Pancreas (tissue), 10 donors: ENCODE measurements at regions not wholly inside any gene's neighbourhood (a gene's known extent, or its start where the extent isn't known, plus 50 kb on each side); places are given as distances from the start of the nearest gene placed in this dataset.
"Not testable (repeated sequence)": the region's sequence is repeated elsewhere in the genome, so short reads cannot be mapped to it uniquely, and the experiment has no call there.

Source experiments
- ATAC-seq, 4 donors: fragments of 200-7000 bp; cut with Tn5 transposase; one replicate each; pipeline versions ENCODE4 v1.8.0 to v1.9.1; 2020; ENCODE audit warnings: mild to moderate bottlenecking in 4 of 4, moderate library complexity in 4 of 4
- DNase-seq, 6 donors: peaks; one replicate each; pipeline ENCODE4 v3.0.0-alpha.2; 2020
- FAIRE-seq: peaks from 2 replicates; lab custom pipeline; 2012; peaks lifted over from hg19 to GRCh38; lab: Jason Lieb, UNC
- H3K27ac ChIP-seq, 4 donors: fragments of 200-600 bp; sonication (generic); 1 replicate in 3 of 4; 2 replicates in 1 of 4; pipeline versions ENCODE4 v1.5.0 to v1.8.0; 2020
- H3K27me3 ChIP-seq, 4 donors: fragments of 200-600 bp; one replicate each; pipeline ENCODE4 v1.8.0; 2021
- H3K36me3 ChIP-seq, 3 donors: fragments of 200-600 bp; sonication (generic) in 1 of 3; one replicate each; pipeline versions ENCODE4 v1.5.0 to v1.8.0; 2020 to 2021
- H3K4me1 ChIP-seq, 3 donors: fragments of 200-600 bp; one replicate each; pipeline ENCODE4 v1.8.0; 2021
- H3K4me3 ChIP-seq, 4 donors: fragments of 200-600 bp; sonication (generic) in 2 of 4; one replicate each; pipeline versions ENCODE4 v1.5.0 to v1.8.0; 2020 to 2021
- H3K9me3 ChIP-seq, 4 donors: fragments of 200-600 bp; one replicate each; pipeline ENCODE4 v1.8.0; 2021
- WGBS, 2 donors: extraction: QIAGEN DNeasy Blood & Tissue Kit; methylation state at CpG; one replicate each; pipeline ENCODE4 v1.1.7; 2013; 5-methylcytosine and 5-hydroxymethylcytosine counted together
- intact Hi-C, 3 donors: fragments of 100-400 bp; cut with DNase I; formaldehyde crosslinking; loops; one replicate each; pipeline versions ENCODE4 v1.11.1 to v1.14.2; 2022
- TF ChIP-seq, protein P1 (sequence below), 4 donors: fragments of 200-600 bp; sonication (generic) in 3 of 4; IDR thresholded peaks; one replicate each; pipeline versions ENCODE4 v1.5.0 to v1.8.0; 2021; ENCODE audit warnings: antibody characterized with exemption in 4 of 4
- donor health status: healthy with polysubstance abuse.
- donor health status: DM: no; HTN: no; CAD: no; lungs with moderate emphysema.
- donor health status: DM: no; HTN: no; CAD: no.
- donor health status: control.
- donor health status: control.
- donor health status: Bipolar disorder and iron deficiency.
- donor health status: DM: yes; HTN: yes; CAD: no.
- donor health status: DM: no; HTN: no; CAD: no.
- donor health status: DM: no; HTN: no; CAD: no.
- donor health status: DM: yes; HTN: yes; CAD: no.

DNA sequence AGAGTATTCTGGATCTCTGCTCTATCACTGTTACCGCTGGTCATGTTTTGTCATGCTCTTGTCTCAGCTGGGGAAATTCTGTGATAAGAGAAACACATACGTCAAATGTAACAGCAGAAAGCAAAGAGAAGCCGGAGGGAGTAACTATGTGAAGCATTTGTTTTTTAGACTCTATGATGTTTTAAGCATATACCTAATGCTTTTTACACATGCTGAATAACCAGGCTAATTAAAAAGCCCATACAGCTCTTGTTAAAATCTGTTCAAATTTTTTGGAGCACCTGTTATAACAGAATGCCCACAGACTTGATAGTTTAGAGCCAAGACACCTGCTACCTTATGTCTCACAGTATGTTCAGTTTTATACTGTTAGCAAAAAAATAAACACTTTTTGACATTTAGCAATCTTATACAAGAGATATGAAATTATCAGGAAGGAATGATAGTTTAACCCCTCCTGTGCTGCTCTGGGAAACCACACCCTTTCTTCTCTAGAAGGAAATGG, 92.3 kb upstream of the TANK start:
- no peak for DNase-seq
- 44 to 52% methylated on average over 3 of the region's 3 CpGs for WGBS, 2 donors
- TF ChIP-seq, protein P1, sequence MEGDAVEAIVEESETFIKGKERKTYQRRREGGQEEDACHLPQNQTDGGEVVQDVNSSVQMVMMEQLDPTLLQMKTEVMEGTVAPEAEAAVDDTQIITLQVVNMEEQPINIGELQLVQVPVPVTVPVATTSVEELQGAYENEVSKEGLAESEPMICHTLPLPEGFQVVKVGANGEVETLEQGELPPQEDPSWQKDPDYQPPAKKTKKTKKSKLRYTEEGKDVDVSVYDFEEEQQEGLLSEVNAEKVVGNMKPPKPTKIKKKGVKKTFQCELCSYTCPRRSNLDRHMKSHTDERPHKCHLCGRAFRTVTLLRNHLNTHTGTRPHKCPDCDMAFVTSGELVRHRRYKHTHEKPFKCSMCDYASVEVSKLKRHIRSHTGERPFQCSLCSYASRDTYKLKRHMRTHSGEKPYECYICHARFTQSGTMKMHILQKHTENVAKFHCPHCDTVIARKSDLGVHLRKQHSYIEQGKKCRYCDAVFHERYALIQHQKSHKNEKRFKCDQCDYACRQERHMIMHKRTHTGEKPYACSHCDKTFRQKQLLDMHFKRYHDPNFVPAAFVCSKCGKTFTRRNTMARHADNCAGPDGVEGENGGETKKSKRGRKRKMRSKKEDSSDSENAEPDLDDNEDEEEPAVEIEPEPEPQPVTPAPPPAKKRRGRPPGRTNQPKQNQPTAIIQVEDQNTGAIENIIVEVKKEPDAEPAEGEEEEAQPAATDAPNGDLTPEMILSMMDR (IDR thresholded peaks at IDR 0.05): no peak
- no peak for FAIRE-seq
- intact Hi-C loops: no loop called here
- no peak overlapping the region for H3K27ac ChIP-seq
- no peak overlapping the region for H3K4me3 ChIP-seq
- no peak for ATAC-seq
- H3K9me3 ChIP-seq: no peaks in the 10 kb centered on the region
- no peaks in the 10 kb centered on the region for H3K27me3 ChIP-seq
- H3K36me3 ChIP-seq: no peaks in the 10 kb centered on the region
- H3K4me1 ChIP-seq: no peaks in the 10 kb centered on the region

DNA sequence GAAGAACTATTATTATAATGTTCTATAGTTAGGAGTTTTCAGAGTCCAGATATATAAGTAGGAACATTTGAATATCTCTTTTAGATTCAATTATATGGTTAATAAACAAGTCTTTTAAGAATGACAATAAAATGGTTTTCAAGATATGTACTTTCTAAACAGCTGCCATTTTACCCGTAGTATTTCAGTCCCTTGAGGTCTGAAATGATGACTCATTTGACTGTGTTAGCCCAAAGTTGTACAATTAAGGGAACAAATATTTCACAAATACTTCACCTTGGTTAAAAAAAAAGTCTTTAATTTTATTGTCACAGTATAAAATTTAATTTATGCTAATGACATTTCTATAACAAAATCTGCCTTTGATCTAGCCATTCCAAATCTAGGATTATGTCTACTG, 91.6 kb upstream of the TANK start:
- H3K4me1 ChIP-seq: no peaks in the 10 kb centered on the region
- FAIRE-seq (no peak), ATAC-seq (no peak), DNase-seq (no peak)
- no peak overlapping the region for H3K4me3 ChIP-seq
- WGBS, 2 donors: 15 to 32% methylated on average over 1 of the region's 1 CpG
- TF ChIP-seq, protein P1 (IDR thresholded peaks at IDR 0.05): no peak
- intact Hi-C loops: no loop called here
- H3K9me3 ChIP-seq: no peaks in the 10 kb centered on the region
- H3K36me3 ChIP-seq: no peaks in the 10 kb centered on the region
- H3K27me3 ChIP-seq: no peaks in the 10 kb centered on the region
- no peak overlapping the region for H3K27ac ChIP-seq

DNA sequence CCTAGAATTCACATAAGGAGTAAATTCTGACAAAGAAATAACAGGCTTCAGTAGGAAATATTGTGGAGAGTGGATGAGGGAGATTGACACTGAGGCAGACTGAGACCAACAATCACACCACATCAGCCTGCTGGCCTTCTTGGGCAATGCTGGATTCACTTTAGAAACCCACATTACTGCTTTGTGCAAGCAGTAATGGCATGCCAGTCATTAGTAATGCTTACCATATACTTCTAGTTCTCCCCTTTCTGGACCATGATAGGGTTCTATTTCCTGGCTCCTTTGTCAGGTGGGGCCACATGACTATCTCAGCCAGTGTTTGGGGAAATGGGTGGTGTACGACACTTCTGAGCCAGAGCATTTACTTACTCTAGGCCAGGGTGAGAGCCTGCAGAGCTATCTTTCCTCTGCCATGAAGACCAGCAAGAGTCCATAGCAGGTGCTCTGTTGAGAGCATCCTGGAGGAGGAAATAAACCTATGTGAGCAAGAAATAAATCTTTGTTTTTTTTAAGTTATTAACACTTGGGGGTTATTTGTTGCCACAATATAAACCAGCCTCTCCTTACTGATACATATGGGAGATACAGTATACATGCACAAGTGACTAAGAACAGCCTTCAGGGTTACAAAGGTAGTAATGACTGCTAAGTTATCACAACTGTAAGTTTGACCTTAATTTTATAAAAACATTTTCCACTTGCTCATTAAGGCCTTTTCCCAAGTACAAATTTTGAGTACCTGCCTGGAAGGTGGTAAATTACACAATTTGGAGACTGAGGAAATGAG, 89.3 kb upstream of the TANK start:
- TF ChIP-seq, protein P1 (IDR thresholded peaks at IDR 0.05): no peak
- WGBS, 2 donors: 61 to 90% methylated on average over 1 of the region's 1 CpG
- Histone ChIP-seq H3K9me3 (no peaks in the 10 kb centered on the region), H3K27ac (no peak overlapping the region), H3K4me3 (no peak overlapping the region), H3K4me1 (no peaks in the 10 kb centered on the region), H3K36me3 (no peaks in the 10 kb centered on the region), H3K27me3 (no peaks in the 10 kb centered on the region)
- intact Hi-C loops: no loop called here
- ATAC-seq: no peak
- no peak for DNase-seq
- FAIRE-seq: no peak

DNA sequence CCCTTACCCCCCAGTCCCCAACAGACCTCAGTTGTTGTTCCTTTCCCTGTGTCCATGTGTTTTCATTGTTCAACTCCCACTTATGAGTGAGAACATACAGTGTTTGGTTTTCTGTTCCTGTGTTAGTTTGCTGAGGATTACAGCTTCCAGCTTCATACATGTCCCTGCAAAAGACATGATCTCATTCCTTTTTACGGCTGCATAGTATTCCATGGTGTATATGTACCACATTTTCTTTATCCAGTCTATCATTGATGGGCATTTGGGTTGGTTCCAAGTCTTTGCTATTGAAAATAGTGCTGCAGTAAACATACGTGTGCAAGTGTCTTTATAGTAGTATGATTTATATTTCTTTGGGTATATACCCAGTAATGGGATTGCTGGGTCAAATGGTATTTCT, 87.8 kb upstream of the TANK start:
- H3K4me3 ChIP-seq, ATAC-seq, H3K27ac ChIP-seq, H3K4me1 ChIP-seq, H3K36me3 ChIP-seq, H3K27me3 ChIP-seq, intact Hi-C loops, H3K9me3 ChIP-seq, FAIRE-seq, DNase-seq: not testable (repeated sequence)
- 70 to 80% methylated on average over 2 of the region's 2 CpGs for WGBS, 2 donors

DNA sequence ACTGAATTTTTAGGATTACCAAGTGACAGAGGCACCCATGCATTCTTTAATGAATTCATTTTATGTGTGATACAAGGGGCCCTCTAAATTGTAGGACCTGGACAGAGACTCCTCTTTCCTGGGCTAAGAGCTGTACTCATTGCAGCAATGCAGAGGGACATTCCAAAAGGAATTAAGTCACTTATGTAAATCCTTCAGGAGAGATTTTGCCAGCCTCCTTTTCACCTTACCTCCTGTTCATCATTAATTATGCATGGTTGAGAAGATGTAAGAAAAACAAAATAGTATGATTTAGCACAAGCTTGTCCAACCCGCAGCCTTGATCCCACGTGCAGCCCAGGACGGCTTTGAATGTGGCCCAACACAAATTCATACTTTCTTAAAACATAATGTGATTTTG, 84.5 kb upstream of the TANK start:
- Histone ChIP-seq H3K9me3 (no peaks in the 10 kb centered on the region), H3K27me3 (no peaks in the 10 kb centered on the region), H3K36me3 (no peaks in the 10 kb centered on the region), H3K4me3 (no peak overlapping the region), H3K4me1 (no peaks in the 10 kb centered on the region), H3K27ac (no peak overlapping the region)
- DNase-seq (no peak), ATAC-seq (no peak), FAIRE-seq (no peak)
- intact Hi-C loops: no loop called here
- TF ChIP-seq, protein P1 (IDR thresholded peaks at IDR 0.05): no peak
- WGBS, 2 donors: 93 to 94% methylated on average over 3 of the region's 3 CpGs
